ENCODE measurements at regions not wholly inside any gene's neighbourhood (a gene's known extent, or its start where the extent isn't known, plus 50 kb on each side); places are given as distances from the start of the nearest gene placed in this dataset.
A peak's percentile ranks its signal among the peaks of the same experiment; 100 is the strongest.
"Not testable (repeated sequence)": the region's sequence is repeated elsewhere in the genome, so short reads cannot be mapped to it uniquely, and the experiment has no call there.

- peaks cover 10% of the 10 kb centered on the region for H3K27me3 Mint-ChIP-seq
Measured at GRCh38 chr2:16750175-16750924, 84.7 kb upstream of the CYRIA start.

DNA sequence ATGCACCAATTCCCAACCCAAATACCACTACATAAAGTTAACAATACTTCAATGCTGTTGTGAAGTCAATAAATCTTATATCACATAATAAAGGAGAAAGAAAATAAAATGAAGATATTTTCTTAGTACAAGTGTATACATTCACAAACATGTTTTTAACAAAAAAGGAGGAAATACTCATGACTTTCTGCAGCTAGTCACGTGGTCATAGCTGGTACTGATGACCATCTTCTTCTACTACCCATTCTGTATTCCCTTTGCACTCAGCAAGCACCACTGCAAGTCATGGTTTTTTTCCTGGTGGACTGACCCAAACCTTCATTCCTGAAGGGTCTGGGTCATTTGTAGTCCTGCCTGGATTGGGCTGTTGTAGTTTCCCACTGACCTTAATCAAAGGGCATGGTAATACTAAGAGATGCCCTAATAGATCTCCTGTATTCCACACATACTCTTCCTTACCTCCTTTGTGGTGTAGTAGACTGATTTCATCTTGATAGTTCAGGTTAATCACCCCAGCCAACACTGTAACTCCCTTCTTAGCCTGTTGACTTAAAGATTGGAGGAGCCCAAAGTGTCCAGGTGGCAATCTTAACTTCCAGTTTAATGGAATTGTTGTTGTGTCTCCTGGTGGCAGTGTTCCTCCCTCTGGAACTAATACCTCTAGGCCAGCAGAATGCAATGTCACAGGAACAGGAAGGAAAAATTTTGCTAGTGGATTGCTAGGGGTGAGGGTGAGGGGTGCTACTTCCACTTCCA, 83.1 kb upstream of the CYRIA start:
- H3K36me3 Mint-ChIP-seq (ENCODE audit: low read depth); H3K27ac Mint-ChIP-seq; H3K4me3 Mint-ChIP-seq; H3K9me3 Mint-ChIP-seq: not testable (repeated sequence)
- Mint-ChIP-seq H3K4me1 (ENCODE audit: low read depth) (peaks cover 58% of the 10 kb centered on the region), H3K27me3 (peaks cover 10% of the 10 kb centered on the region)
- intact Hi-C loops (cut with micrococcal nuclease), result loop anchor here (10.0 kb wide), 1 partner anchor 64 kb away; no protein-coding TSS in a partner anchor

More at GRCh38 chr2:16750175-16750924, 84.7 kb upstream of the CYRIA start:
- no peaks in the 10 kb centered on the region for H3K36me3 Mint-ChIP-seq (ENCODE audit: low read depth)
- H3K4me1 Mint-ChIP-seq (ENCODE audit: low read depth), result peaks cover 56% of the 10 kb centered on the region
- peaks cover 8% of the 10 kb centered on the region for H3K9me3 Mint-ChIP-seq
- intact Hi-C loops (cut with micrococcal nuclease), result no loop called here
- H3K27ac Mint-ChIP-seq, result no peak overlapping the region
- H3K4me3 Mint-ChIP-seq, result no peak overlapping the region

- H3K9me3 Mint-ChIP-seq, result peaks cover 8% of the 10 kb centered on the region
- intact Hi-C loops (cut with micrococcal nuclease), result loop anchor here (10.0 kb wide), 1 partner anchor 63 kb away; no protein-coding TSS in a partner anchor
- H3K27ac Mint-ChIP-seq, result no peak overlapping the region
- H3K4me3 Mint-ChIP-seq, result no peak overlapping the region
- H3K27me3 Mint-ChIP-seq, result peaks cover 12% of the 10 kb centered on the region
- H3K36me3 Mint-ChIP-seq (ENCODE audit: low read depth), result no peaks in the 10 kb centered on the region
- H3K4me1 Mint-ChIP-seq (ENCODE audit: low read depth), result peaks cover 52% of the 10 kb centered on the region
Measured at GRCh38 chr2:16747689-16748088, 82.1 kb upstream of the CYRIA start.

DNA sequence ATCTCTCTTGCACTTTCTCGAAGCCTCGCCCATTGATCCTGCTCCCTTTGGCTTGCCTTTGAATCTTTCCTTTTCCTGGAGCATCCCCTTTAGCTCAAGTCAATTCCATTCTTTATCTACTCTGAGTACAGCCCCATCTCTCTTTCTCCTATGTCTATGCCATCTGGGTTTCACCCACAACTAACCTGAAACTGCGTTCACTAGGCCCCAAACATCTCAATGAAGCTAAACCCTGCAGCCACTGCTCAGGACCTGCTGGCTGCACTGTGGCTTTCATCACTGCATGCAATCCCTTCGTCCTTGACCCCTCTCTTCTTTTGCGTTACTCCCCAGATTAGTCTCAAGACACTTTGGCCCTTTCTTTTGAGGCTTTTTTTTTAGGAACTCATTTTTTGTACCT, 81.6 kb upstream of the CYRIA start:
- H3K4me3 Mint-ChIP-seq, result no peak overlapping the region
- H3K36me3 Mint-ChIP-seq (ENCODE audit: low read depth), result no peaks in the 10 kb centered on the region
- intact Hi-C loops (cut with micrococcal nuclease), result loop anchor here (10.0 kb wide), 1 partner anchor 62 kb away; no protein-coding TSS in a partner anchor
- H3K27me3 Mint-ChIP-seq, result peaks cover 12% of the 10 kb centered on the region
- peaks cover 49% of the 10 kb centered on the region for H3K4me1 Mint-ChIP-seq (ENCODE audit: low read depth)
- peaks cover 8% of the 10 kb centered on the region for H3K9me3 Mint-ChIP-seq
- H3K27ac Mint-ChIP-seq, result peak overlapping the region; percentile 1

- H3K4me1 Mint-ChIP-seq (ENCODE audit: low read depth), result peaks cover 49% of the 10 kb centered on the region
- intact Hi-C loops (cut with micrococcal nuclease), result loop anchor here (10.0 kb wide), 1 partner anchor 62 kb away; no protein-coding TSS in a partner anchor
- peaks cover 8% of the 10 kb centered on the region for H3K9me3 Mint-ChIP-seq
- no peak overlapping the region for H3K4me3 Mint-ChIP-seq
- H3K27ac Mint-ChIP-seq, result peak overlapping the region; percentile 1
- H3K27me3 Mint-ChIP-seq, result peaks cover 12% of the 10 kb centered on the region
- H3K36me3 Mint-ChIP-seq (ENCODE audit: low read depth), result no peaks in the 10 kb centered on the region
Measured at GRCh38 chr2:16746833-16747232, 81.2 kb upstream of the CYRIA start.

- intact Hi-C loops (cut with micrococcal nuclease), result loop anchor here (10.0 kb wide), 1 partner anchor 62 kb away; no protein-coding TSS in a partner anchor
- H3K4me1 Mint-ChIP-seq (ENCODE audit: low read depth), result peaks cover 53% of the 10 kb centered on the region
- peaks cover 8% of the 10 kb centered on the region for H3K9me3 Mint-ChIP-seq
- H3K36me3 Mint-ChIP-seq (ENCODE audit: low read depth), result no peaks in the 10 kb centered on the region
- H3K27me3 Mint-ChIP-seq, result peaks cover 12% of the 10 kb centered on the region
- no peak overlapping the region for H3K4me3 Mint-ChIP-seq
- H3K27ac Mint-ChIP-seq, result no peak overlapping the region
Measured at GRCh38 chr2:16746329-16746728, 80.7 kb upstream of the CYRIA start.

- Mint-ChIP-seq H3K27me3 (peaks cover 12% of the 10 kb centered on the region), H3K36me3 (ENCODE audit: low read depth) (no peaks in the 10 kb centered on the region), H3K4me1 (ENCODE audit: low read depth) (peaks cover 53% of the 10 kb centered on the region), H3K4me3 (no peak overlapping the region), H3K9me3 (peaks cover 8% of the 10 kb centered on the region), H3K27ac (peak overlapping the region; percentile 42)
- intact Hi-C loops (cut with micrococcal nuclease), result loop anchor here (10.0 kb wide), 1 partner anchor 61 kb away; no protein-coding TSS in a partner anchor
Measured at GRCh38 chr2:16745466-16745865, 79.8 kb upstream of the CYRIA start.

GRCh38 chr2:16744521-16744920, 78.9 kb upstream of the CYRIA start:
- Mint-ChIP-seq H3K36me3 (ENCODE audit: low read depth) (no peaks in the 10 kb centered on the region), H3K27me3 (peaks cover 12% of the 10 kb centered on the region), H3K9me3 (peaks cover 8% of the 10 kb centered on the region), H3K4me1 (ENCODE audit: low read depth) (peaks cover 44% of the 10 kb centered on the region), H3K4me3 (no peak overlapping the region), H3K27ac (no peak overlapping the region)
- intact Hi-C loops (cut with micrococcal nuclease), result loop anchor here (10.0 kb wide), 1 partner anchor 60 kb away; no protein-coding TSS in a partner anchor

DNA sequence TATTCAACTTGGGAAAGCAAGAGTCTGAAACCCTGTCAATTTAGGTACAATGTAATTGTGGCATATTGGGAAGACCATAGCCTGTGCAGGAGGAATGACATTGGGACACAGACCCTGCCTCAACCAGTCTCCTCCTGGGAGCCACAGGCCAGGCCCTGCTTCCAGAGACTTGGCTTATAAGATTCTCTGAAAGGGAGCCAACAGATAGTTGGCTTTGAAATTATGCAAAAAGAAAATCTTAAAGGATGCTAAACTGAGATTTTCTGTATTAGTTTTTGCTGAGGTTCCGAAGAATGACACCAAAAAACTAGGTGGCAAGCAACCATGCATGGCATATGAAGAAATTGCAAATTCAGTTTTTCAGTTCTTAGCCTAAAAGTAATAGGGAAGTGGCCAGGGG, 76.4 kb upstream of the CYRIA start:
- H3K4me1 Mint-ChIP-seq (ENCODE audit: low read depth), result peaks cover 23% of the 10 kb centered on the region
- H3K27ac Mint-ChIP-seq, result no peak overlapping the region
- no peaks in the 10 kb centered on the region for H3K9me3 Mint-ChIP-seq
- H3K27me3 Mint-ChIP-seq, result peaks cover 9% of the 10 kb centered on the region
- no peaks in the 10 kb centered on the region for H3K36me3 Mint-ChIP-seq (ENCODE audit: low read depth)
- intact Hi-C loops (cut with micrococcal nuclease), result loop anchor here (1.0 to 10.0 kb wide), 2 partner anchors 11 to 57 kb away; no protein-coding TSS in a partner anchor
- no peak overlapping the region for H3K4me3 Mint-ChIP-seq

- Mint-ChIP-seq H3K27ac (no peak overlapping the region), H3K4me3 (no peak overlapping the region), H3K9me3 (no peaks in the 10 kb centered on the region), H3K4me1 (ENCODE audit: low read depth) (peaks cover 18% of the 10 kb centered on the region), H3K36me3 (ENCODE audit: low read depth) (no peaks in the 10 kb centered on the region), H3K27me3 (peaks cover 9% of the 10 kb centered on the region)
- intact Hi-C loops (cut with micrococcal nuclease), result loop anchor here (10.0 kb wide), 1 partner anchor 57 kb away; no protein-coding TSS in a partner anchor
Measured at GRCh38 chr2:16741498-16741897, 75.9 kb upstream of the CYRIA start.

- H3K4me1 Mint-ChIP-seq (ENCODE audit: low read depth), result peaks cover 17% of the 10 kb centered on the region
- peaks cover 2% of the 10 kb centered on the region for H3K27me3 Mint-ChIP-seq
Measured at GRCh38 chr2:16739778-16740581, 74.3 kb upstream of the CYRIA start.

DNA sequence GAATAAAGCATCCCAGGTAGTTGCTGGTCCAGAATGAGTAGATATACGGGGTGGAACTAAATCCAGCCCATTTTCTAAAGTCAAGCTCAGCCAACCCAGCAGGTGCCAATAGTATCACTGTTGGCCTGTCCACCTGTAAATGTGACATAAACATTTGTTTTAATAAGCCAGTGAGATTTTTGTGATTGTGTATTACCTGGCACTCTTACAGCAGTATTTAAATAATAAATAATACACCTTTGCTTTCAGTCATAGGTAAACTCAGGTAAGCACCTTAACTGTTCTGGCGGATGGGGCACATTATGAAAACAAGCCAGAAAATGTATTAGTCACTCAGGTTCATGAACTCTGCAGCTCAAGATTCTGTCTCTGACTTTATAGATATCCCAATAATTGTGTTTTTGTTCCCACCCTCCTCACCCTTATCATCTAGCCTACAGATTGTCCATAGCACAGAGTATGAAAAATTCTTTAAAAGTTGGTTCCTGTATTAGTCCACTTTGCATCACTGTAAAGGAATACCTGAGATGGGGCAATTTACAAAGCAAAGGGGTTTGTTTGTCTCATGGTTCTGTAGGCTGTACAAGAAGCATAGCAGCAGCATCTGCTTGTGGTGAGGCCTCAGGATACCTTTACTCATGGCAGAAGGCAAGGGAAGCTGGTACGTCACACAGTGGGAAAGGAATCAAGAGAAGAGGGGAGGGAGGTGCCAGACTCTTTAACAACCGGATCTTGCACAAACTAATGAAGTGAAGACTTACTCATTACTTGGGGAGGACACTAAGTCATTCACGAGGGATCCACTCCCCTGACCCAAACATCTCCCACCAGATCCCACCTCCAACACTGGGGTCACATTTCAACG, 73.0 kb upstream of the CYRIA start:
- H3K27me3 Mint-ChIP-seq, result peaks cover 2% of the 10 kb centered on the region
- no peaks in the 10 kb centered on the region for H3K36me3 Mint-ChIP-seq (ENCODE audit: low read depth)
- no peaks in the 10 kb centered on the region for H3K9me3 Mint-ChIP-seq
- H3K4me1 Mint-ChIP-seq (ENCODE audit: low read depth), result peaks cover 18% of the 10 kb centered on the region
- intact Hi-C loops (cut with micrococcal nuclease), result no loop called here
- H3K27ac Mint-ChIP-seq, result no peak overlapping the region
- no peak overlapping the region for H3K4me3 Mint-ChIP-seq

More at GRCh38 chr2:16739778-16740581, 74.3 kb upstream of the CYRIA start:
- no peaks in the 10 kb centered on the region for H3K9me3 Mint-ChIP-seq
- no peaks in the 10 kb centered on the region for H3K36me3 Mint-ChIP-seq (ENCODE audit: low read depth)
- intact Hi-C loops (cut with micrococcal nuclease), result loop anchor here (10.0 kb wide), 1 partner anchor 55 kb away; no protein-coding TSS in a partner anchor
- H3K27ac Mint-ChIP-seq, result no peak overlapping the region
- H3K4me3 Mint-ChIP-seq, result no peak overlapping the region

GRCh38 chr2:16737812-16738211, 72.2 kb upstream of the CYRIA start:
- Mint-ChIP-seq H3K36me3 (ENCODE audit: low read depth) (no peaks in the 10 kb centered on the region), H3K4me3 (no peak overlapping the region), H3K27ac (no peak overlapping the region), H3K9me3 (no peaks in the 10 kb centered on the region), H3K4me1 (ENCODE audit: low read depth) (peaks cover 18% of the 10 kb centered on the region), H3K27me3 (no peaks in the 10 kb centered on the region)
- intact Hi-C loops (cut with micrococcal nuclease), result no loop called here

Measured in dendritic cell treated with granulocyte-macrophage colony-stimulating factor and Interleukin-4, amounts not matched to agents 40 ng/mL and 50 ng/mL, for 4 days (primary cell).